Vagina (tissue), 2 donors: ENCODE measurements at regions not wholly inside any gene's neighbourhood (a gene's known extent, or its start where the extent isn't known, plus 50 kb on each side); places are given as distances from the start of the nearest gene placed in this dataset.

Experiments
- CTCF ChIP-seq, 3 experiments: fragments of 450-650 bp in 2 of 3; fragments of 200-600 bp in 1 of 3; sonication (generic) in 1 of 3; IDR thresholded peaks; one replicate each; pipeline ENCODE4 v1.5.1; 2017 to 2019; ENCODE audit warnings: antibody characterized with exemption in 3 of 3, mild to moderate bottlenecking in 2 of 3, moderate library complexity in 2 of 3
- POLR2A ChIP-seq, 2 donors: fragments of 450-650 bp; IDR thresholded peaks; one replicate each; pipeline ENCODE4 v1.6.1; 2017; ENCODE audit warnings: antibody characterized with exemption in 2 of 2, mild to moderate bottlenecking in 2 of 2, moderate library complexity in 2 of 2
- POLR2AphosphoS5 ChIP-seq, 2 donors: sonication (generic); formaldehyde crosslinking; IDR thresholded peaks; one replicate each; pipeline ENCODE4 v1.9.0; 2017; ENCODE audit warnings: antibody characterized with exemption in 2 of 2, mild to moderate bottlenecking in 2 of 2, low read depth in 1 of 2; ENCODE audit not compliant: insufficient read depth in 1 of 2

GRCh38 chr3:877001-877400, 215.8 kb upstream of the CNTN6 start:
- no peak for TF ChIP-seq POLR2A (IDR thresholded peaks at IDR 0.05)
- no peak for TF ChIP-seq CTCF (IDR thresholded peaks at IDR 0.05)
- TF ChIP-seq POLR2AphosphoS5 (IDR thresholded peaks at IDR 0.05; ENCODE audit: insufficient read depth in 1 of 2, low read depth in 1 of 2): no peak
